Suprapubic skin (tissue), 4 donors: ENCODE measurements at regions not wholly inside any gene's neighbourhood (a gene's known extent, or its start where the extent isn't known, plus 50 kb on each side); places are given as distances from the start of the nearest gene placed in this dataset.

Experiments
- EP300 ChIP-seq: sonication (generic); formaldehyde crosslinking; IDR thresholded peaks from one replicate; pipeline ENCODE4 v1.6.1; 2017; ENCODE audit warnings: antibody characterized with exemption
- POLR2A ChIP-seq, 2 donors: fragments of 450-650 bp; IDR thresholded peaks; one replicate each; pipeline ENCODE4 v1.6.1; 2017; ENCODE audit warnings: antibody characterized with exemption in 2 of 2, mild to moderate bottlenecking in 2 of 2, moderate library complexity in 2 of 2
- POLR2AphosphoS5 ChIP-seq, 3 donors: sonication (generic); formaldehyde crosslinking; IDR thresholded peaks; one replicate each; pipeline ENCODE4 v1.6.1; 2017; ENCODE audit warnings: antibody characterized with exemption in 3 of 3
- TF ChIP-seq, protein P1 (sequence below), 2 donors: fragments of 200-600 bp in 1 of 2; fragments of 450-650 bp in 1 of 2; sonication (generic) in 1 of 2; IDR thresholded peaks; one replicate each; pipeline ENCODE4 v1.5.1; 2016 to 2019; ENCODE audit warnings: antibody characterized with exemption in 2 of 2, mild to moderate bottlenecking in 1 of 2, moderate library complexity in 1 of 2

DNA sequence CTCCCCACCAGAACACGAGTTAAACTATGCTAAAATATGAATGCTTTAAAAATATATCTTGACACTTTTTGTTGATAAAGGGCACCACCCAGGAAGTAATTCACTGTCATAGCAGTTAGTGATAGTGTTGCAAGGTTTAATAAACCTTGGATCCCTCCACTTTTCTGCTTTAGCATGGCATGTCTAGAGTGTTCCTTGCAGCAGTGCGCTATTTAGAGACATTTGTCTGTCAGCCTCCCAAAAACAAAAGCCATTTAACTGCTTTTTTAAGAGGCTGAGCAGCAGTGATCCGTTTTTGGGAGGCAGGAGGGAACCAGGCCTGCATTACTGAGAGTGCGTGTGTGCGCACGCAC, 69.6 kb upstream of the RAB11FIP2 start:
- TF ChIP-seq POLR2AphosphoS5 (IDR thresholded peaks at IDR 0.05) (no peak), EP300 (no peak), POLR2A (IDR thresholded peaks at IDR 0.05) (no peak)
- TF ChIP-seq, protein P1, sequence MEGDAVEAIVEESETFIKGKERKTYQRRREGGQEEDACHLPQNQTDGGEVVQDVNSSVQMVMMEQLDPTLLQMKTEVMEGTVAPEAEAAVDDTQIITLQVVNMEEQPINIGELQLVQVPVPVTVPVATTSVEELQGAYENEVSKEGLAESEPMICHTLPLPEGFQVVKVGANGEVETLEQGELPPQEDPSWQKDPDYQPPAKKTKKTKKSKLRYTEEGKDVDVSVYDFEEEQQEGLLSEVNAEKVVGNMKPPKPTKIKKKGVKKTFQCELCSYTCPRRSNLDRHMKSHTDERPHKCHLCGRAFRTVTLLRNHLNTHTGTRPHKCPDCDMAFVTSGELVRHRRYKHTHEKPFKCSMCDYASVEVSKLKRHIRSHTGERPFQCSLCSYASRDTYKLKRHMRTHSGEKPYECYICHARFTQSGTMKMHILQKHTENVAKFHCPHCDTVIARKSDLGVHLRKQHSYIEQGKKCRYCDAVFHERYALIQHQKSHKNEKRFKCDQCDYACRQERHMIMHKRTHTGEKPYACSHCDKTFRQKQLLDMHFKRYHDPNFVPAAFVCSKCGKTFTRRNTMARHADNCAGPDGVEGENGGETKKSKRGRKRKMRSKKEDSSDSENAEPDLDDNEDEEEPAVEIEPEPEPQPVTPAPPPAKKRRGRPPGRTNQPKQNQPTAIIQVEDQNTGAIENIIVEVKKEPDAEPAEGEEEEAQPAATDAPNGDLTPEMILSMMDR (IDR thresholded peaks at IDR 0.05), result no peak
